ENCODE measurements at regions not wholly inside any gene's neighbourhood (a gene's known extent, or its start where the extent isn't known, plus 50 kb on each side); places are given as distances from the start of the nearest gene placed in this dataset.

GRCh38 chr2:5548991-5549715 lies 143.0 kb upstream of the SOX11 start:
- Histone ChIP-seq H3K4me2 (ENCODE audit: low read depth, low read length, poor library complexity, severe bottlenecking) (no peak overlapping the region), H3K4me3 (ENCODE audit: insufficient read depth, low read length, poor library complexity, severe bottlenecking) (no peak overlapping the region), H3K79me2 (ENCODE audit: insufficient read depth, low read length) (no peaks in the 10 kb centered on the region), H4K20me1 (ENCODE audit: low read depth, low read length) (no peaks in the 10 kb centered on the region), H3K27ac (ENCODE audit: low read depth, low read length) (no peak overlapping the region), H3K27me3 (ENCODE audit: low read length) (no peaks in the 10 kb centered on the region), H3K9me2 (replicated peaks; ENCODE audit: insufficient read depth, low read length) (no peaks in the 10 kb centered on the region), H2AFZ (ENCODE audit: low read depth, low read length, severe bottlenecking) (no peak overlapping the region), H3K9me3 (ENCODE audit: insufficient read depth, low read length) (peaks cover 19% of the 10 kb centered on the region; the same call in 1 of the 2 replicates), H3K9ac (ENCODE audit: low read length) (no peak overlapping the region), H3K36me3 (ENCODE audit: low read length) (no peaks in the 10 kb centered on the region), H3F3A (ENCODE audit: insufficient read depth) (no peaks in the 10 kb centered on the region)
- TF ChIP-seq CTCF (IDR thresholded peaks at IDR 0.05; ENCODE audit: insufficient read depth, low read length, poor library complexity, severe bottlenecking) (no peak), EZH2phosphoT487 (conservative IDR thresholded peaks at IDR 0.05; ENCODE audit: low read length) (no peak)

GRCh38 chr2:5549771-5550170 lies 142.4 kb upstream of the SOX11 start:
- H2AFZ ChIP-seq (ENCODE audit: low read depth, low read length, severe bottlenecking) = no peak overlapping the region
- no peak overlapping the region for H3K27ac ChIP-seq (ENCODE audit: low read depth, low read length)
- no peak overlapping the region for H3K4me3 ChIP-seq (ENCODE audit: insufficient read depth, low read length, poor library complexity, severe bottlenecking)
- no peaks in the 10 kb centered on the region for H3K27me3 ChIP-seq (ENCODE audit: low read length)
- H3K4me2 ChIP-seq (ENCODE audit: low read depth, low read length, poor library complexity, severe bottlenecking) = no peak overlapping the region
- H3K9me2 ChIP-seq (replicated peaks; ENCODE audit: insufficient read depth, low read length) = no peaks in the 10 kb centered on the region
- no peaks in the 10 kb centered on the region for H3K36me3 ChIP-seq (ENCODE audit: low read length)
- TF ChIP-seq EZH2phosphoT487 (conservative IDR thresholded peaks at IDR 0.05; ENCODE audit: low read length) = no peak
- TF ChIP-seq CTCF (IDR thresholded peaks at IDR 0.05; ENCODE audit: insufficient read depth, low read length, poor library complexity, severe bottlenecking) = no peak
- no peaks in the 10 kb centered on the region for H4K20me1 ChIP-seq (ENCODE audit: low read depth, low read length)
- H3F3A ChIP-seq (ENCODE audit: insufficient read depth) = no peaks in the 10 kb centered on the region
- H3K9me3 ChIP-seq (ENCODE audit: insufficient read depth, low read length) = peaks cover 12% of the 10 kb centered on the region; the same call in 1 of the 2 replicates
- H3K9ac ChIP-seq (ENCODE audit: low read length) = no peak overlapping the region
- no peaks in the 10 kb centered on the region for H3K79me2 ChIP-seq (ENCODE audit: insufficient read depth, low read length)

- H4K20me1 ChIP-seq (ENCODE audit: low read depth, low read length) = no peaks in the 10 kb centered on the region
- TF ChIP-seq EZH2phosphoT487 (conservative IDR thresholded peaks at IDR 0.05; ENCODE audit: low read length) (no peak), CTCF (IDR thresholded peaks at IDR 0.05; ENCODE audit: insufficient read depth, low read length, poor library complexity, severe bottlenecking) (no peak)
- no peaks in the 10 kb centered on the region for H3K9me2 ChIP-seq (replicated peaks; ENCODE audit: insufficient read depth, low read length)
- no peak overlapping the region for H3K27ac ChIP-seq (ENCODE audit: low read depth, low read length)
- H3K27me3 ChIP-seq (ENCODE audit: low read length) = no peaks in the 10 kb centered on the region
- no peaks in the 10 kb centered on the region for H3K79me2 ChIP-seq (ENCODE audit: insufficient read depth, low read length)
- no peak overlapping the region for H3K9ac ChIP-seq (ENCODE audit: low read length)
- no peak overlapping the region for H2AFZ ChIP-seq (ENCODE audit: low read depth, low read length, severe bottlenecking)
- no peaks in the 10 kb centered on the region for H3K36me3 ChIP-seq (ENCODE audit: low read length)
- no peaks in the 10 kb centered on the region for H3K9me3 ChIP-seq (ENCODE audit: insufficient read depth, low read length)
- no peaks in the 10 kb centered on the region for H3F3A ChIP-seq (ENCODE audit: insufficient read depth)
- no peak overlapping the region for H3K4me3 ChIP-seq (ENCODE audit: insufficient read depth, low read length, poor library complexity, severe bottlenecking)
- no peak overlapping the region for H3K4me2 ChIP-seq (ENCODE audit: low read depth, low read length, poor library complexity, severe bottlenecking)
Observed at GRCh38 chr2:5555636-5556035, 136.5 kb upstream of the SOX11 start.
